NCI-H1694 treated with DMSO at 0.1 percent for 48 hours (cell line): ENCODE measurements at regions not wholly inside any gene's neighbourhood (a gene's known extent, or its start where the extent isn't known, plus 50 kb on each side); places are given as distances from the start of the nearest gene placed in this dataset.

Experiments
- DNase-seq: peaks from one replicate; lab custom pipeline; 2025; lab: John Stamatoyannopoulos, UW

DNA sequence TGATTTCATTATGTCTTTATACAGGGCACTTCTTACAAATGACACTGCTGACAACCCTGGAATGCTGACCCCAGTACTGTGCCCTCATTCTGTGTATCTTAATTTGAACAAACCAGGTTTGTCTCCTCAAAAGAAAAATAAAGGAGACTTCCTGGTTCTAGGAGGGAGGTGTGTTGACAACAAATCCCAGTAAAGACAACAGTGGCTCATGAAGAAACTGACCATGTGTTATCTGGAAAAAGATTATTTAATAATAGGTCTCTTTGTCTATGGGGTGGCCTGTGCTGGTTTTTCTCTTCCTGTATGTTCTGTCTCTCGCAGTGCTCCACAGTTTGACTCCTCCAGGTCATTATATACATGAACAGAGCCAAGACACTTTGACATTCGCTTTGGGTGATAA, 454.6 kb downstream of the LMO4 start:
- no peak for DNase-seq

DNA sequence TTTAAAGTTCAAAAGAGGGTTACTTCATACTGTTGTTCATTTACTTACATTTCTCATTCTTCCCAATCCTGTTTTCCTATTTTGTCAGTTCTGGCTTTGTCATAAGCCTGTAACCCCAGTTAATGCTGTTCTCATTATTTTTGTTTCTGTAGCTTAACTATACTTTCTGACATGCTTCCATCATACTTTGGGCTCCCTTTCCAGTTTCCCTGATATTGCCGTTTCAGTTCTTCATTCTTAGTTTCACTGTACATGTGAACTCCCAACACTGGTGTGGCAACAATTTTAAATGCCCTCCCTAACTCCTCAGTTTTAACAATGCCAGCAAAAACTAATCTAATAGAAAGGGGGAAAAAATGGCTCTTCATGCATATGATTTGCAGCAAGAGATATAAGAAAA, 456.7 kb downstream of the LMO4 start:
- DNase-seq = no peak

GRCh38 chr1:87786229-87786628, 457.5 kb downstream of the LMO4 start:
- no peak for DNase-seq

- no peak for DNase-seq
Observed at GRCh38 chr1:87786861-87787545, 458.3 kb downstream of the LMO4 start.

GRCh38 chr1:87787551-87787950, 458.9 kb downstream of the LMO4 start:
- DNase-seq = no peak

DNA sequence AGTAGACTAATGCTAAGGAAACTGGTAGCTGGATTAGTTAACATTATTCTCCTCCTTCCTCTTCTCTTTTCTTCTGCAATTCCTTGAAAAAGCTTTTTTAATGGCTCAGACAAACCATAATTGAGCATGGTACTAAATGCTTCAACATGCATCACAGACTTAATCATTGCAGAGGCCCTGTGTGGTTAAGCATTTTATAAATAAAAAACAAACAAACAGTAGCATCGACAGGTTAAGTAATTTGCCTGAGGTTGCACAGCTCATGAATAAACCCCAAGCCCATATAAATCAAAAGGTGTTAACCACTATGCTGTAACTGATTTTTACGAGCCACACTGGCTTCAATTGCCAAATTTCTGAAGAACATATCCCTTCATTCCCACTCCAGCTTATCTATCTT, 462.1 kb downstream of the LMO4 start:
- DNase-seq = no peak

DNA sequence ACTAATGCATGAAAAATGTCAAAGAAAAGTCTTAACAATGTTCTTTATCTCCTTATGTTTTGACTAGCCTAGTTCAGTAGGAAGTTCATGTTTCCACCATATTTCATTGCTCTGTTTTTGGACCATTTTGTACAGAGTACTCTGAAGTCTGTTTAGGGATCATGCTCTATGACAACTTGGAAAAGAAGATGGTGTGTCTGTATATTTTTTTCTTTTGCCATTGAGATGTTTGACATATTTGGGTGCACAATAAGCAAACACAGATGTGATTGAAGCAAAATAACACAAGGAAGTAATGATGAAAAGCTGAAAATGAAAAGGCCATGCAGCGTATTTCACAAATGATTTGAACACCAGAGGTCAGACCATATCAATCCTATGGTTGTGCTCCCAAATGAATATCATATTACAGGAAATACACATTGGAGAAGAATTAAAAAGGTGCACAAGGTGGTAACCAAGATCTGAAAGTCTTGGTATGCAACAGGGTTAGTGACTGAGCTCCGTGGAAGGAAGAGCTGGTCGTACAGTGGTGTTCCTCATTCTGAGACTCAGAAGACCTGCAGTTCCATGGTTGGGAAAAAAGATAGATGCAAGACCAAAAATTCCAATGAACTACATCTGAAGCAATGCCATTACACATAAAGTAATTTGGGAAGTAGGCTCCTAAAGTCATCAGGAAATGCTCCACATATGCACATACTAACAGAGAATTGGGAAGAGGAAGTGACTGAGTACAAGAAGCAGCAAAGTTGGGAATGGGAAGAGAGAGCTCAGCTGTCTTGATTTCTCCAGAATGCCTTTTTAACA, 463.5 kb downstream of the LMO4 start:
- no peak for DNase-seq

DNA sequence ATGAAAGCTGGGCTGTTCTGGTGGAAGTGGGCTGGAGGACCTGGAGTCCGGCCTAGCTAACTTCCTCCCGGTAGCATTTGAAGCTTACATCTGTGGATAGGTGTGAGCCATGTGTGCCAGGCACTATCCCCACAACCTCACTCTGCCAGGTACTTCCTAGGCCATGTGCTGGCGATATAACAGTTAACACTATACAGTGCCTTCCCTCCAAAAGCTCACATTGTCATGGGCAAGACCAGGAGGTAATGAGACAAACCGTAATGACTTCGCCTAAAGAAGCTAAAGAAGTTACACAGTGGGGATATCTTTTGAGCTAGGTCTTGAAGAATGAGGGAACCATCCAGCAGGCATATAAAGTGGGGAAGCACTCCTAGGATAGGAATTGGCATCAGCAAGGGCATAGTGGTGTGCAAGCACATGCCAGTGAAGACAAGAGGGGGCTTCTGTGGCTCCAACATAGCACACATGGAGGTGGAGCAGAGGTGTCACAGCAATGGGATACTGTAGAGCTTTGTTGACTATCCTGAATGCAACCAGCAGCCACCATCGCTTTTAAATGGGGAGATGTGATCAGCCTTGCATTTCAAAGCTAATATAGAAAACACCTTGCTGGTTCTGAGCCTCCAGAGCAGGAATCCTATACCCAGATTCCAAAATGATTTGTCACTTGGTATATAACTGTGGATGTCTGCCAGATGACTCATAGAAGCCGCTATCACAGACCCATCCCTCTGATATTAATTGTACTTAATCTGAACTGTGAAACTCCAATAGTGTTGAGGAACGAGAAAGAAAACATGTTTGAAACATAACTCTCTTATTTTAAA, 466.3 kb downstream of the LMO4 start:
- DNase-seq = no peak

DNA sequence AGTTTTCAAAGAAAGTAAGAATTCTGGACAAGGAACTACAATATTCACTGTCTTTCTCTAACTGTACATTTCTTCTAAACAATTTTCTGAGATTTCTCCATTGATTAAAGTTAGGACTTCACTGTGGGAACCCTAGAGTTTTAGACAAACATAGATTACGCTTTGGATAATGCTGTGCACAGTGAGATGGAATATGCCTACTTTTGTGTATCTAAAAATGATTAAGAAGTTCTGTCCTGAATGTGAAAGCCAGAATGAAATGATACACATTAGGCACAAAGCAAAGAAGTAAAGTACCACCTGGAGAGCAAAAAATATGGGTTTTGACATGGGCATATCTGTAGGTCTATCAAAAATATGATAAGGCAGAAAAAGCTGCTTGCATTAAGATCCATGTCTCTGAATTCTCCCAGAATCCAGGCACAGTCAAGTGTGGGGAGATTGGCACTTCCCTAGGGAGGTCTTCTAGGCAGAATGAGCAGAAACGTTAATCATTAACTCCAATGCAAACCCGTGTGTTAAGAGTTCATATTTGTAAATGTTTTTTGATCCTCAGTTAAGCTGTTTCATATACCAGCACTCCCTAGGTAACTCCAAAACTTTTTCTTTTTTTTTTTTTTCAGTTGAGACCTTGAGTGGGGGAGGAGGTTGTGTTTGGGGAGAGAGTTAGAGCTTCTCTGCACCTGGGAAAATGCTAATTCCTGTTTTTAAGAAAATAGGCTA, 467.1 kb downstream of the LMO4 start:
- no peak for DNase-seq

GRCh38 chr1:87796471-87796901, 467.8 kb downstream of the LMO4 start:
- no peak for DNase-seq

GRCh38 chr1:87799451-87799850, 470.8 kb downstream of the LMO4 start:
- DNase-seq = no peak

DNA sequence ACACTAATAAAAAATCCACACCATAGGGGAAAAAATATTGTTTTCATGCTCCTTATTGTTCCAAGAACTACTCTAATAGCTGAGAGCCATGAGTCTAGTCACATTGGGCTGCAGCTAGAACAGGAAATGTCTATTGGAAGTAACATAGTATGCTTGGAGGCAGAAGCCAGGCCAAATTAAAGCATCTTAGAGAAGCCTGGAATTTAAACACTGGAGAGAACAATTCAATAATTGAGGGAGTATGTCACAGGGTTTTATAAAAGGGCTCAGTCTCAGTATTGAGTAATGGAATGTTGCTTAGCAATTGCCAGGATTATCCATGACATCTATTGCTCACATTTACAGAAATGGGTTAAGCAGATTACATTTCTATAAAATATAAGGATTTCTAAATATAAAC, 471.3 kb downstream of the LMO4 start:
- DNase-seq = no peak

- no peak for DNase-seq
Observed at GRCh38 chr1:87803375-87803774, 474.7 kb downstream of the LMO4 start.

DNA sequence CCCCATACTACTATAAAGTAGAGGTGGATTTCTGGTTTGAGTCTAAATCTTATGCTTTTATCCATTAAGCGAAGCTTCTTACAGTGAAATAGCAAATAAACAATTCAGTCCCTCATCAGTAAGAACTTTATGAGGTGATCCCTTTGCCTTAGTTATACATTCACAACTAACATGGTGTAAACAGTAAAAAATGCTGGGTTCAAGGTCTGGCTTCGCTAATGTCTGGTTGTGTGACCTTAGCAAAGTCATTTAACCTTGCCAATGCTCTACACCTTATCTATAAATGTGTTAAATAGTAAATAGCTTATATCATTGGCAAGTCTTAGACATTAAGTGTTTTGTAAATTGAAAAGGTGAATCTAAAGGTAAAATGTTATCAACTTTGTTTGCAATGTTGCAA, 475.4 kb downstream of the LMO4 start:
- DNase-seq = no peak

- no peak for DNase-seq
Observed at GRCh38 chr1:87805666-87806378, 477.1 kb downstream of the LMO4 start.

- DNase-seq = no peak
Observed at GRCh38 chr1:87806379-87807094, 477.9 kb downstream of the LMO4 start.

DNA sequence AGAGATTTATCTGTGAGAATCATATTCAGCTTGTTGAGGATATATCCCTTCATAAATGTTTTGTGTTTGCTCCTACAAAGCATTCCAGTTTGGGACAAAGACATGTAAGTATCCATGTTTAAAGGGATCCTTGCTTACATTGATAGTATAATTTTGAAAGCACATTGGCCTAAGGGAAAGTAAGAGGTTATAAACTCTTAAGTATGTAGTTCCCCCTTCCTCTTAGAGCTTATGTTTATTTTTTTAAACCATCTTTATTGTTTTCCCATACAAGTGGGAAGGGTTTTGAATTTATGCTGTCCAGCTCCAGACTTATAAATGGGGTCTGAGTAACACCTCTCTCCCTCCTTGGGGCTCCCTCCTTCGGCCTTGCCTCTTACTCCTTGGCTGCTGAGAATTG, 481.5 kb downstream of the LMO4 start:
- no peak for DNase-seq

DNA sequence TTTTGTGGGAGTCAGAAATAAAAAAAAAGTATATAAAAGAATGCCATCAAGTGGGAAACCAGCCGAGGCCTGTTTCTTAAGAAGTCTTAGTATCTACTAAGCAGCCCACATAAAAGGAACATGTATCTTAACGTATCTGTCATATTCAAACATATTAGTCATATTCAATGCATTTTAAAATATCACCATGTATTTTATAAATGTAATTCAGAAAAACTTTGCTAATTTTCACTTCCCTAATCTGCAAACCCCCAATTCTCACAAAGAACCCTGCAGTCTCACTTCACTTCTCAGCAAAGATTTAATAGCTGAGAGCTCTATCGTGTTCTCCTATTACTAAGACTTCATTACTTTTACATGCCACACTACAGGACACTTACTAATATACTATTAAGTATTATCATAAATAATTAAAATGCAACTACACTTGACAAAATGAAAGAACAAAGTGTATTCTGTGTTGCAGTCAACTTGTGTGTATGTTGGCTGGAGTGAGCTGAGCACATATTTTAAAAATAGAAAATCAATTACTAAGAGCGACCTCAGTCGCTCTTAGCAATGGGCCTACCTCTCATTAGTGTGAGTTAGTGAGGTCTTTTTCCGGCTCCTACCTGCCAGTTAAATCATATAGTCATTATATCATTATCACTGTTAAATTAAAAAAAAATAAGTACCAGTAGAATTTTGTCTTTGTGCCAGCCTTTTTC, 484.3 kb downstream of the LMO4 start:
- DNase-seq = no peak

- DNase-seq = no peak
Observed at GRCh38 chr1:87814573-87814972, 485.9 kb downstream of the LMO4 start.

GRCh38 chr1:87816646-87817045, 488.0 kb downstream of the LMO4 start:
- no peak for DNase-seq
